ENCODE measurements at regions not wholly inside any gene's neighbourhood (a gene's known extent, or its start where the extent isn't known, plus 50 kb on each side); places are given as distances from the start of the nearest gene placed in this dataset.

- POLR2A ChIA-PET = no interaction called here
Measured at GRCh38 chr10:128429321-128429720, 303.1 kb upstream of the MKI67 start.

More at GRCh38 chr10:128429321-128429720, 303.1 kb upstream of the MKI67 start:
- ATAC-seq = no peak
- Histone ChIP-seq H4K20me1 (ENCODE audit: insufficient read depth) (no peaks in the 10 kb centered on the region), H3K9me3 (ENCODE audit: control insufficient read depth in 1 of 2, insufficient read depth in 1 of 2, low read depth in 1 of 2, low read length in 2 of 2) (no peaks in the 10 kb centered on the region), H3K27ac (ENCODE audit: low read depth, low read length) (no peak overlapping the region), H3K4me2 (ENCODE audit: low read length) (no peak overlapping the region), H3K27me3 (ENCODE audit: insufficient read depth, low read length) (peaks cover 25% of the 10 kb centered on the region), H3K36me3 (ENCODE audit: control insufficient read depth in 1 of 2, insufficient read depth in 2 of 2, low read length in 2 of 2) (no peaks in the 10 kb centered on the region), H2AFZ (ENCODE audit: low read depth, low read length, poor library complexity, severe bottlenecking) (no peak overlapping the region), H3K9ac (ENCODE audit: low read length) (no peak overlapping the region), H3K4me3 (replicated peaks in 1 of 2; ENCODE audit: low read depth in 1 of 2, low read length in 2 of 2) (no peak overlapping the region), H3K9me2 (ENCODE audit: insufficient read depth) (no peaks in the 10 kb centered on the region), H3K79me2 (ENCODE audit: insufficient read depth, low read length) (no peaks in the 10 kb centered on the region), H3K4me1 (ENCODE audit: control insufficient read depth in 1 of 2, insufficient read depth in 2 of 2, low read length in 2 of 2) (no peaks in the 10 kb centered on the region)
- CTCF ChIA-PET = no interaction called here
- TF ChIP-seq CTCF (IDR thresholded peaks at IDR 0.05 in 2 of 3, conservative IDR thresholded peaks at IDR 0.05 in 1 of 3; ENCODE audit: borderline replicate concordance in 1 of 3, insufficient read depth in 1 of 3, low read depth in 2 of 3, low read length in 2 of 3) (no peak), EZH2phosphoT487 (IDR thresholded peaks at IDR 0.05; ENCODE audit: borderline replicate concordance) (no peak), CEBPB (IDR thresholded peaks at IDR 0.05; ENCODE audit: low read depth) (no peak), FOSL1 (IDR thresholded peaks at IDR 0.05; ENCODE audit: low read depth) (no peak), RAD21 (IDR thresholded peaks at IDR 0.05; ENCODE audit: low read depth) (no peak), SRF (IDR thresholded peaks at IDR 0.05; ENCODE audit: low read depth) (no peak), ATF3 (IDR thresholded peaks at IDR 0.05) (no peak), ZFX (IDR thresholded peaks at IDR 0.05) (no peak), ZBTB33 (IDR thresholded peaks at IDR 0.05; ENCODE audit: extremely low read depth, insufficient replicate concordance, low read length) (no peak), EGR1 (IDR thresholded peaks at IDR 0.05; ENCODE audit: low read depth) (no peak), CBX3 (IDR thresholded peaks at IDR 0.05; ENCODE audit: low read depth) (no peak), ELF1 (IDR thresholded peaks at IDR 0.05; ENCODE audit: borderline replicate concordance, low read depth) (no peak), YY1 (IDR thresholded peaks at IDR 0.05; ENCODE audit: extremely low read depth, insufficient replicate concordance, low read depth, low read length) (no peak), ZNF274 (IDR thresholded peaks at IDR 0.05; ENCODE audit: low read depth, low read length) (no peak), POLR2AphosphoS5 (IDR thresholded peaks at IDR 0.05; ENCODE audit: low read depth, low read length) (no peak), SIN3A (IDR thresholded peaks at IDR 0.05; ENCODE audit: low read depth) (no peak), EZH2 (IDR thresholded peaks at IDR 0.05) (no peak), POLR2A (IDR thresholded peaks at IDR 0.05; ENCODE audit: borderline replicate concordance, extremely low read depth, insufficient read depth, insufficient read length) (no peak), REST (IDR thresholded peaks at IDR 0.05; ENCODE audit: low read depth) (no peak)
- RAD21 ChIA-PET (ENCODE audit: low non-redundant PET in 1 of 2, low total read pairs in 2 of 2, uncharacterized antibody in 2 of 2, unreplicated experiment in 2 of 2) = no interaction called here
- DNase-seq (ENCODE audit: low read depth, low spot score) = no peak
- intact Hi-C loops (cut with micrococcal nuclease) = no loop called here
- BruUV-seq (replicated peaks) = no TSS peak
